ENCODE measurements at regions not wholly inside any gene's neighbourhood (a gene's known extent, or its start where the extent isn't known, plus 50 kb on each side); places are given as distances from the start of the nearest gene placed in this dataset.

DNA sequence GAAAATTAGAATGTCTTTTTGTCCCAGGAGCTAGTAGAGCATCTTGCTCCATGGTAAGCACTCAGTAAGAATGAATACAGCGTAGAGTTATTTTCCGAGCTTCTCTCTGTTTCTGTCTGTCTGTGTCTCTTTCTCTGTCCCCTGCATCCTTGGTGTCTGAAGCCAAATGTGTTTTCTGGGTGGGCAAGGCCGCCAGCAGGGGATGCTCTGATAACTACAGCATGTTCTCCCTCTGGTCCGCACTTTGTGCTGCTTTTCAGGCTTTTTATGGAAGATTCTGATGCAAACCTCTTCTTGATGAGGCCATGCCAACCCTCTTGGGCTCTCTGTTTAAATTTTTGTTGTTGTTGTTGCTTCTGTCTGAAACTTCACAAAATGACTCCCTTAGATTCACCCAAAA, 142.8 kb upstream of the UBL3 start:
- ATAC-seq (ENCODE audit: low read depth) (no peak), DNase-seq (ENCODE audit: low spot score) (no peak)

DNA sequence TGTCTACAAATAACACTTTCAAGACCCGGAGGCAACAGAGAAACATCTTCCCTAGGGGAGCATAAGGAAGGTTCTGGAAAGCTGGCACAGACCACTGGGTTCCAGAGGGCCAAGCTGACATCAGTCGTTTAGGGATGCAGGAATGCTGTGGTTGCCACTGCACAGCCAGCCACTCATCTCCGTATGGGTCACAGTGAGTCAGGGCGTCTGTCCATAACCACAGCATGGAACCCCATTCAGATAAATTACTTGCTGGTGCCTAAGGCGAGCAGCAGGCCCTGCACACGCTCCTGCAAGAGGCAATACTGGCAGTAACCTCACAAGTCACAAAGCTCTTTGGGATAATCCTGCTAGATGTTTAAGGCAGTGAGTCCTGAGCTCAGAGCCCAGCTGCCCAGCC, 140.9 kb upstream of the UBL3 start:
- H3K4me1 ChIP-seq (ENCODE audit: insufficient read depth, poor library complexity, severe bottlenecking): no peaks in the 10 kb centered on the region
- no peak for DNase-seq (ENCODE audit: low spot score)
- H3K27me3 ChIP-seq (ENCODE audit: insufficient read depth, poor library complexity, severe bottlenecking): no peaks in the 10 kb centered on the region
- no peaks in the 10 kb centered on the region for H3K9me3 ChIP-seq (ENCODE audit: severe bottlenecking)
- H3K4me3 ChIP-seq (ENCODE audit: severe bottlenecking): no peak overlapping the region
- H3K27ac ChIP-seq (ENCODE audit: poor library complexity, severe bottlenecking): no peak overlapping the region
- no peaks in the 10 kb centered on the region for H3K36me3 ChIP-seq (ENCODE audit: low read depth)
- TF ChIP-seq, protein P1, sequence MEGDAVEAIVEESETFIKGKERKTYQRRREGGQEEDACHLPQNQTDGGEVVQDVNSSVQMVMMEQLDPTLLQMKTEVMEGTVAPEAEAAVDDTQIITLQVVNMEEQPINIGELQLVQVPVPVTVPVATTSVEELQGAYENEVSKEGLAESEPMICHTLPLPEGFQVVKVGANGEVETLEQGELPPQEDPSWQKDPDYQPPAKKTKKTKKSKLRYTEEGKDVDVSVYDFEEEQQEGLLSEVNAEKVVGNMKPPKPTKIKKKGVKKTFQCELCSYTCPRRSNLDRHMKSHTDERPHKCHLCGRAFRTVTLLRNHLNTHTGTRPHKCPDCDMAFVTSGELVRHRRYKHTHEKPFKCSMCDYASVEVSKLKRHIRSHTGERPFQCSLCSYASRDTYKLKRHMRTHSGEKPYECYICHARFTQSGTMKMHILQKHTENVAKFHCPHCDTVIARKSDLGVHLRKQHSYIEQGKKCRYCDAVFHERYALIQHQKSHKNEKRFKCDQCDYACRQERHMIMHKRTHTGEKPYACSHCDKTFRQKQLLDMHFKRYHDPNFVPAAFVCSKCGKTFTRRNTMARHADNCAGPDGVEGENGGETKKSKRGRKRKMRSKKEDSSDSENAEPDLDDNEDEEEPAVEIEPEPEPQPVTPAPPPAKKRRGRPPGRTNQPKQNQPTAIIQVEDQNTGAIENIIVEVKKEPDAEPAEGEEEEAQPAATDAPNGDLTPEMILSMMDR (IDR thresholded peaks at IDR 0.05; ENCODE audit: poor library complexity, severe bottlenecking): no peak
- peak; percentile 62 for ATAC-seq (ENCODE audit: low read depth)

More for the DNA sequence above, 142.8 kb upstream of the UBL3 start:
- no peaks in the 10 kb centered on the region for H3K9me3 ChIP-seq (ENCODE audit: severe bottlenecking)
- no peak overlapping the region for H3K4me3 ChIP-seq (ENCODE audit: severe bottlenecking)
- H3K4me1 ChIP-seq (ENCODE audit: insufficient read depth, poor library complexity, severe bottlenecking): no peaks in the 10 kb centered on the region
- no peaks in the 10 kb centered on the region for H3K36me3 ChIP-seq (ENCODE audit: low read depth)
- no peaks in the 10 kb centered on the region for H3K27me3 ChIP-seq (ENCODE audit: insufficient read depth, poor library complexity, severe bottlenecking)
- no peak overlapping the region for H3K27ac ChIP-seq (ENCODE audit: poor library complexity, severe bottlenecking)
- TF ChIP-seq, protein P1 (IDR thresholded peaks at IDR 0.05; ENCODE audit: poor library complexity, severe bottlenecking): no peak

DNA sequence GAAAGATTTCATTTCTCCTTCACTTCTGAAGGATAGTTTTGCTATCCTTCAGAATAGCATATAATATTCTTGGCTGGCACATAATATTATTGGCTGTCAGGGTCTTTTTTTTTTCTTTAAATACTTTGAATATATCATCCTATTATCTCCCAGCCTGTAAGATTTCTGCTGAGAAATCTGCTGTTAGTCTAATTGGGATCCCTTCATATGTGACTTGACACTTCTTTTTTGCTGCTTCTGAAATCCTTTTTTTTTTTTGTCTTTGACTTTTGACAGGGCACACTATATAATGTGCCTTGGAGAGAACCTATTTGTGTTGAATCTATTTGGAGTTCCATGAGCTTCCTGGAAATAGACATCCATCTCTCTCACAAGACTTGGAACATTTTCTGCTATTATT, 136.9 kb upstream of the UBL3 start:
- ATAC-seq (ENCODE audit: low read depth) (no peak), DNase-seq (ENCODE audit: low spot score) (no peak)
- H3K27ac ChIP-seq (ENCODE audit: poor library complexity, severe bottlenecking): no peak overlapping the region
- no peaks in the 10 kb centered on the region for H3K27me3 ChIP-seq (ENCODE audit: insufficient read depth, poor library complexity, severe bottlenecking)
- no peaks in the 10 kb centered on the region for H3K9me3 ChIP-seq (ENCODE audit: severe bottlenecking)
- H3K4me1 ChIP-seq (ENCODE audit: insufficient read depth, poor library complexity, severe bottlenecking): no peaks in the 10 kb centered on the region
- H3K36me3 ChIP-seq (ENCODE audit: low read depth): no peaks in the 10 kb centered on the region; the same call in 1 of the 2 replicates
- TF ChIP-seq, protein P1 (IDR thresholded peaks at IDR 0.05; ENCODE audit: poor library complexity, severe bottlenecking): no peak
- H3K4me3 ChIP-seq (ENCODE audit: severe bottlenecking): no peak overlapping the region

DNA sequence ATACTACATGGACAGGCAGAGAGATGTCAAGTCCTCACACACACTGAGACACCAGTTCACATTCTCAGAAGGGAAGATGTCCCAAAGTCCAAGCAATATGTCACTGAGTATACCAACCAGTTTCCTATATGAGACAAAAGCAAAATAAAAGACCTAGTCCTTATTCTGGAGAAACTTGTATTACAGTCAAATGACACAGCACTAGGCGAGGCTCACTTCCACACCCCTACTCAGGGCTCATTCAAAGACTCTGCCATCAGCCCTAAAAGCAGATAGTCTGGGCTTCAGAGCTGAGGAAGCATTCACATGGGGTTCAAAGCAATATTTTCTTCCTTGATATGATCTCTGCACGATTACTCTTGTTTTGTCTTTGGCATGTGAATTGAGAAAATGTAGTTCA, 129.9 kb upstream of the UBL3 start:
- Histone ChIP-seq H3K36me3 (ENCODE audit: low read depth) (no peaks in the 10 kb centered on the region; the same call in 1 of the 2 replicates), H3K27me3 (ENCODE audit: insufficient read depth, poor library complexity, severe bottlenecking) (no peaks in the 10 kb centered on the region), H3K4me1 (ENCODE audit: insufficient read depth, poor library complexity, severe bottlenecking) (no peaks in the 10 kb centered on the region), H3K27ac (ENCODE audit: poor library complexity, severe bottlenecking) (no peak overlapping the region), H3K9me3 (ENCODE audit: severe bottlenecking) (no peaks in the 10 kb centered on the region), H3K4me3 (ENCODE audit: severe bottlenecking) (no peak overlapping the region)
- TF ChIP-seq, protein P1 (IDR thresholded peaks at IDR 0.05; ENCODE audit: poor library complexity, severe bottlenecking): no peak
- no peak for DNase-seq (ENCODE audit: low spot score)
- no peak for ATAC-seq (ENCODE audit: low read depth)

DNA sequence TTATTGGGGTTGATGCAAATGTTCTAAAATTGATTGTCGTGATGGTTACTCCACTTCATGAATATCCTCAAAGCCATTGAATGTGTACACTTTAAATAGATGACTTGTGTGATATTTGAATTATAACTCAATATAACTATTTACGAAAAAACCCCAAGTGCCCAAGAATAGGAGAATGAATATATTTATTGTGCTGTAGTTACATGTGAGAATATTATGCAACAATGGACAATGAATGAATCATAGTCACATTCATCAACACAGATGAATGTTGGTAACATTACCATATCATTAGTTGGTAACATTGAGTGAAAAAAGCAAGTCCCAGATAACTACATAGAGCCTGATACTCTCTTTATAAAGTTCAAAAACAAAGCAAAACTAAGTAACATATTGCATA, 127.8 kb upstream of the UBL3 start:
- TF ChIP-seq, protein P1 (IDR thresholded peaks at IDR 0.05; ENCODE audit: poor library complexity, severe bottlenecking): no peak
- ATAC-seq (ENCODE audit: low read depth) (no peak), DNase-seq (ENCODE audit: low spot score) (no peak)
- Histone ChIP-seq H3K36me3 (ENCODE audit: low read depth) (no peaks in the 10 kb centered on the region; the same call in 1 of the 2 replicates), H3K27ac (ENCODE audit: poor library complexity, severe bottlenecking) (no peak overlapping the region), H3K9me3 (ENCODE audit: severe bottlenecking) (no peaks in the 10 kb centered on the region), H3K4me3 (ENCODE audit: severe bottlenecking) (no peak overlapping the region), H3K27me3 (ENCODE audit: insufficient read depth, poor library complexity, severe bottlenecking) (no peaks in the 10 kb centered on the region), H3K4me1 (ENCODE audit: insufficient read depth, poor library complexity, severe bottlenecking) (no peaks in the 10 kb centered on the region)

Measured in RWPE2 (cell line).